Right renal pelvis (tissue), 4 donors: ENCODE measurements at regions not wholly inside any gene's neighbourhood (a gene's known extent, or its start where the extent isn't known, plus 50 kb on each side); places are given as distances from the start of the nearest gene placed in this dataset.
"Not testable (repeated sequence)": the region's sequence is repeated elsewhere in the genome, so short reads cannot be mapped to it uniquely, and the experiment has no call there.

ENCODE experiments used
- DNase-seq, 4 donors: peaks; one replicate each; pipeline ENCODE4 v3.0.0-alpha.2; 2013; ENCODE audit warnings: low read depth in 4 of 4, low spot score in 3 of 4, missing footprints in 1 of 4

DNA sequence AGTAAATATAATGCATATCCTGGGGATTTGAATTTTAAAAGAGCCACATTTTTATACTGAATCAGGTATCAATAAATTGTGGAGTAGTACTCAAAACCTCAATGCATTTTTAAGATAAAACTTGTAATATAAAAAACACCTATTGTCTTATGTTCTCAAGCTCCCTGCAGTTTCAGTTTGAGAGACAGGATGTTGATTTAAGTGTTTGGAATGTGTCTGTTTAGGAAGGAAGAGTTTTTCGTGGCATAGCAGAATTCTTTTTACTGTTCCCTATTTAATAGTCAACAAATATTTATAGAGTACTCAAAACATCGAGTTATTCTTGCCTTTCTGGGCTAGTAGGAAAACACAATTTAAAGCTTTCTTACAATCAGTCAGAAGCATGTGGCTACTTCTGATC lies 146.1 kb upstream of the BCHE start:
- no peak for DNase-seq

DNA sequence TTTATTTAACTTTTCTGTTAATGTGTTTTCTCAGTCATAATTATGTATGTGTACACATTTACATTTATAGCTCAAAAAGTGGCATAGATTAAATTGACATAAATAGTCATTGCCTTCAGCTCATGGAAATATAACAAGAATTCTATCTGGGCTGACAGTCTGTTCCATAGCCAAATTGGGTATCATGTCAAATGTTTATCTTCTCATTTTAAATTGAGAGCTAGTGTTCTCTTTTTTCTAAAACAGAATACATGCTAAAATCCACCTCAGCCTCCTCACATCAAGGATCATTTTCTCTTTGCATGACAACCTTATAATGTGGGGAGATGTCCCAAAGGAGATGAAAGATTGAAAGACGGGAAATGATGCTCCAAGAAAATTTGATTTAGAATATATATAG lies 144.1 kb upstream of the BCHE start:
- DNase-seq: no peak

DNA sequence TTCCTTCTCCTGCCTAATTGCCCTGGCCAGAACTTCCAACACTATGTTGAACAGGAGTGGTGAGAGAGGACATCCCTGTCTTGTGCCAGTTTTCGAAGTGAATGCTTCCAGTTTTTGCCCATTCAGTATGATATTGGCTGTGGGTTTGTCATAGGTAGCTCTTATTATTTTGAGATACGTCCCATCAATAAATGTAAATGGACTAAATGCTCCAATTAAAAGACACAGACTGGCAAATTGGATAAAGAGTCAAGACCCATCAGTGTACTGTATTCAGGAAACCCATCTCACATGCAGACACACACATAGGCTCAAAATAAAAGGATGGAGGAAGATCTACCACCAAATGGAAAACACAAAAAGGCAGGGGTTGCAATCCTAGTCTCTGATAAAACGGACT lies 123.6 kb upstream of the BCHE start:
- not testable (repeated sequence) for DNase-seq

GRCh38 chr3:165954171-165954570 lies 116.9 kb upstream of the BCHE start:
- DNase-seq: no peak

- DNase-seq: no peak
These were observed 109.1 kb upstream of the BCHE start for GRCh38 chr3:165946360-165946759.

GRCh38 chr3:165938986-165939540 lies 101.8 kb upstream of the BCHE start:
- no peak for DNase-seq

- DNase-seq: not testable (repeated sequence)
These were observed 98.9 kb upstream of the BCHE start for GRCh38 chr3:165936081-165936480.

DNA sequence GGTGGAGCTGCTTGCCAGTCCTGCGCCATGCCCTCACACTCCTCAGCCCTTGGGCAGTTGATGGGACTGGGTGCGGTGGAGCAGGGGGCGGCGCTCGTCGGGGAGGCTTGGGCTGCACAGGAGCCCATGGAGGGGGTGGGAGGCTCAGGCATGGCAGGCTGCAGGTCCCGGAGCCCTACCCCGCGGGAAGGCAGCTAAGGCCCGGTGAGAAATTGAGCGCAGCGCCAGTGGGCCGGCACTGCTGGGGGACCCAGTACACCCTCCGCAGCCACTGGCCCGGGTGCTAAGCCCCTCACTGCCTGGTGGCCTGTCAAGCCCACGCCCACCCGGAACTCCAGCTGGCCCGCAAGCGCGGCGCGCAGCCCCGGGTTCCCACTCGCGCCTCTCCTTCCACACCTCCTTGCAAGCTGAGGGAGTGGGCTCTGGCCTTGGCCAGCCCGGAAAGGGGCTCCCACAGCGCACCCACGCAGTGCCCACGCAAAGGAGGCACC lies 87.1 kb upstream of the BCHE start:
- DNase-seq: not testable (repeated sequence)

- DNase-seq: no peak
These were observed 83.8 kb upstream of the BCHE start for GRCh38 chr3:165920984-165921383.

GRCh38 chr3:165919284-165919683 lies 82.1 kb upstream of the BCHE start:
- DNase-seq: no peak

DNA sequence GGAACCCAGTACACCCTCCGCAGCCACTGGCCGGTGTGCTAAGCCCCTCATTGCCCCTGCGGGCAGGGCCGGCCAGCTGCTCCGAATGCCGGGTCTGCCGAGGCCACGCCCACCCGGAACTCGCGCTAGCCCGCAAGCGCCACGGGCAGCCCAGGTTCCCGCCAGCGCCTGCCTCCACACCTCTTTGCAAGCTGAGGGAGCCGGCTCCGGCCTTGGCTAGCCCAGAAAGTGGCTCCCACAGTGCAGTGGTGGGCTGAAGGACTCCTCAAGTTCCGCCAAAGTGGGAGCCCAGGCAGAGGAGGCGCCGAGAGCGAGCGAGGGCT lies 81.4 kb upstream of the BCHE start:
- DNase-seq: no peak

DNA sequence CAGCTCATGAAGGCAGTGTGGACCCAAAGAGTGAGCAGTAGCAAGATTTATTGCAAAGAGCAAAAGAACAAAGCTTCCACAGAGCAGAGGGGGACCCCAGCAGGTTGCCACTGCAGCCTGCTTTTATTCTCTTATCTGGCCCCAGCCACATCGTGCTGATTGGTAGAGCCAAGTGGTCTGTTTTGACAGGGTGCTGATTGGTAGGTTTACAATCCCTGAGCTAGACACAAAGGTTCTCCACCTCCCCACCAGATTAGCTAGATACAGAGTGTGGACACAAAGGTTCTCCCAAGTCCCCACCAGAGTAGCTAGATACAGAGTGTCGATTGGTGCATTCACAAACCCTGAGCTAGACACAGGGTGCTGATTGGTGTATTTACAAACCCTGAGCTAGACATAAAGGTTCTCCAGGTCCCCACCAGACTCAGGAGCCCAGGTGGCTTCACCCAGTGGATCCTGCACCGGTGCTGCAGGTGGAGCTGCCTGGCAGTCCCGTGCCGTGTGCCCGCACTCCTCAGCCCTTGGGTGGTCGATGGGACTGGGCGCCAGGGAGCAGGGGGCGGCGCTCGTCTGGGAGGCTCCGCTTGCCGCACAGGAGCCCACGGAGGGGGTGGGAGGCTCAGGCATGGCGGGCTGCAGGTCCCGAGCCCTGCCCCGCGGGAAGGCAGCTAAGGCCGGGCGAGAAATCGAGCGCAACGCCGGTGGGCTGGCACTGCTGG lies 80.9 kb upstream of the BCHE start:
- DNase-seq: not testable (repeated sequence)

DNA sequence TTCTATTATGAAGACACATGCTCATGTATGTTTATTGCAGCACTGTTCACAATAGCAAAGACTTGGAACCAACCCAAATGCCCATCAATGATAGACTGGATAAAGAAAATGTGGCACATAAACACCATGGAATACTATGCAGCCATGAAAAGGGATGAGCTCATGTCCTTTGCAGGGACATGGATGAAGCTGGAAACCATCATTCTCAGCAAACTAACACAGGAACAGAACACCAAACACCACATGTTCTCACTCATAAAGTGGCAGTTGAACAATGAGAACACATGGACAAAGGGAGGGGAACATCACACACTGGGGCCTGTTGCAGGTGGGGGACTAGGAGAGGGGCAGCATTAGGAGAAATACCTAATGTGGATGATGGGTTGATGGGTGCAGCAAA lies 77.9 kb upstream of the BCHE start:
- not testable (repeated sequence) for DNase-seq

DNA sequence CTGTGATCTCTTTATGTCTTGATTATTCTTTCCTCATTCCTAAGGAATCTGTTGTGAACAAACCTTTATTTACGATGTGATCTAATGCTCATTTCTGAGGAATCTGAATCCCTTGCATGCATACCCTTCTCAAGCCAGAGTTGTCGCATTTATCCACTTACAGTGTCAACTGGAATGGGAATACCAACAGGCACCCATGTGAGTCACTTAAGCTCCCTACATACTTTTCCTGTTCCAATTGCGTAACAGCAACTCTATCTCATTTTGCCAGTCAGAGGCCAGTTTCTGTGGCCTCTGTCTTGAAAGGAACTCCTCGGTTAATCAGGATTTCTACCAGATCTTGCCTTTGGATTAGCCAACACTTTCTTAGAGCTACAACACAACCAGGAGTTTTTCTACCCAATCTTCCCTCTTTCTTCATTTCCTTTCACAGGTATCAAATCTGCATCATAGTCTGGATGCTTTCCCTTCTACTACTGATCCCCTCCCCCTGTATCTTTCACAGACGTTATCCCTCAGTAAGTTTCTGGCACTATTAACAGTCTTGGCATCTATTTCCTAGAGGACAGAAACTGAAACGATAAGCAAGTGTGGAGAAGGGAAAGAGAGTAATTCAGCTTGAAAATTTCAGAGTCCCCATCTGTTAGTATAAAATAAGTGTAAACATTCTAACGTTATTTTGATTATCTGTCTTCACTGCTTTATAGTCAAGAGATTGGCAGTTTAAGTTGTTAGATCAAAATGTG lies 66.8 kb upstream of the BCHE start:
- no peak for DNase-seq

- DNase-seq: no peak
These were observed 61.8 kb upstream of the BCHE start for GRCh38 chr3:165899066-165899465.

- DNase-seq: no peak
These were observed 59.9 kb upstream of the BCHE start for GRCh38 chr3:165897137-165897536.

GRCh38 chr3:165895919-165896318 lies 58.7 kb upstream of the BCHE start:
- no peak for DNase-seq

DNA sequence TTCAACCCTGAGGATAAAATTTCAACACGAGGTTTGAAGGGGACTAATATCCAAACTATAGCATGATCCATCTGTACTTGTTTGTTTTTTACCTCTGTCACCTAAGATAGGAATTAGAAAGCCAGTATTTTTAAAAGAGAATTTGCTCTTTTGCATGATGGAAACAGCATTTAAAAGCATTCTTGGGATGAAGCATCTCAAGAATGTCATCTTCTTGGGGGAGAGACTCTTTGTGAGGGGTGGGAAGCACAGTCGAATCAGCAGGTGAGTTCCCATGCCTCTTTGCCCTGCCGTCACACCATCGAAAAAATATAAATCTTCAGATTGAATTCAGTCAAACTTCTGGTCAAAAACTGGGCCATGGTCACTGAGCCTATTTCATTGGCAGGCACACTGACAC lies 55.3 kb upstream of the BCHE start:
- DNase-seq: no peak
